Islet precursor cell (in vitro differentiated cells): ENCODE measurements at regions not wholly inside any gene's neighbourhood (a gene's known extent, or its start where the extent isn't known, plus 50 kb on each side); places are given as distances from the start of the nearest gene placed in this dataset.
"Not testable (repeated sequence)": the region's sequence is repeated elsewhere in the genome, so short reads cannot be mapped to it uniquely, and the experiment has no call there.

Experiments used
- DNase-seq: peaks from one replicate; pipeline ENCODE4 v3.0.0-alpha.2; 2018

GRCh38 chr5:94025788-94026473 lies 284.5 kb upstream of the POU5F2 start:
- DNase-seq: no peak

GRCh38 chr5:94024620-94025019 lies 283.2 kb upstream of the POU5F2 start:
- no peak for DNase-seq

GRCh38 chr5:94024101-94024500 lies 282.7 kb upstream of the POU5F2 start:
- DNase-seq: no peak

- DNase-seq: no peak
These were observed 279.8 kb upstream of the POU5F2 start for GRCh38 chr5:94021246-94021645.

GRCh38 chr5:94017579-94017978 lies 276.2 kb upstream of the POU5F2 start:
- DNase-seq: no peak

- DNase-seq: no peak
These were observed 269.4 kb upstream of the POU5F2 start for GRCh38 chr5:94010814-94011213.

GRCh38 chr5:94009161-94009560 lies 267.8 kb upstream of the POU5F2 start:
- DNase-seq: no peak

- no peak for DNase-seq
These were observed 257.6 kb upstream of the POU5F2 start for GRCh38 chr5:93998951-93999455.

GRCh38 chr5:93997562-93997961 lies 256.2 kb upstream of the POU5F2 start:
- DNase-seq: no peak

- no peak for DNase-seq
These were observed 253.8 kb upstream of the POU5F2 start for GRCh38 chr5:93995126-93995621.

- DNase-seq: no peak
These were observed 251.8 kb upstream of the POU5F2 start for GRCh38 chr5:93993161-93993560.

- DNase-seq: peak; percentile 53
These were observed 249.2 kb upstream of the POU5F2 start for GRCh38 chr5:93990504-93991070.

- DNase-seq: not testable (repeated sequence)
These were observed 244.7 kb upstream of the POU5F2 start for GRCh38 chr5:93985940-93986570.

GRCh38 chr5:93978222-93978621 lies 236.8 kb upstream of the POU5F2 start:
- DNase-seq: no peak

GRCh38 chr5:93967923-93968322 lies 226.5 kb upstream of the POU5F2 start:
- DNase-seq: no peak

GRCh38 chr5:93964421-93964820 lies 223.0 kb upstream of the POU5F2 start:
- no peak for DNase-seq

- no peak for DNase-seq
These were observed 218.6 kb upstream of the POU5F2 start for GRCh38 chr5:93960042-93960441.

GRCh38 chr5:93956006-93956405 lies 214.6 kb upstream of the POU5F2 start:
- no peak for DNase-seq

- DNase-seq: no peak
These were observed 213.1 kb upstream of the POU5F2 start for GRCh38 chr5:93954421-93955069.

- no peak for DNase-seq
These were observed 212.0 kb upstream of the POU5F2 start for GRCh38 chr5:93953442-93953841.

GRCh38 chr5:93941897-93942296 lies 200.5 kb upstream of the POU5F2 start:
- no peak for DNase-seq

- DNase-seq: not testable (repeated sequence)
These were observed 191.9 kb upstream of the POU5F2 start for GRCh38 chr5:93933269-93933668.

GRCh38 chr5:93930098-93930497 lies 188.7 kb upstream of the POU5F2 start:
- DNase-seq: no peak

GRCh38 chr5:93929131-93929530 lies 187.7 kb upstream of the POU5F2 start:
- no peak for DNase-seq
